ENCODE measurements at regions not wholly inside any gene's neighbourhood (a gene's known extent, or its start where the extent isn't known, plus 50 kb on each side); places are given as distances from the start of the nearest gene placed in this dataset.
A peak's percentile ranks its signal among the peaks of the same experiment; 100 is the strongest.

GRCh38 chr6:67608099-67608749 lies 1026.9 kb upstream of the ADGRB3 start:
- Mint-ChIP-seq H3K27ac (no peak overlapping the region), H3K27me3 (no peaks in the 10 kb centered on the region), H3K36me3 (no peaks in the 10 kb centered on the region), H3K9me3 (peaks cover 0 to 3% (median 2%) of the 10 kb centered on the region in 3 donors), H3K4me1 (peaks cover 0 to 2% (median 0%) of the 10 kb centered on the region in 3 donors), H3K4me3 (no peak overlapping the region)

DNA sequence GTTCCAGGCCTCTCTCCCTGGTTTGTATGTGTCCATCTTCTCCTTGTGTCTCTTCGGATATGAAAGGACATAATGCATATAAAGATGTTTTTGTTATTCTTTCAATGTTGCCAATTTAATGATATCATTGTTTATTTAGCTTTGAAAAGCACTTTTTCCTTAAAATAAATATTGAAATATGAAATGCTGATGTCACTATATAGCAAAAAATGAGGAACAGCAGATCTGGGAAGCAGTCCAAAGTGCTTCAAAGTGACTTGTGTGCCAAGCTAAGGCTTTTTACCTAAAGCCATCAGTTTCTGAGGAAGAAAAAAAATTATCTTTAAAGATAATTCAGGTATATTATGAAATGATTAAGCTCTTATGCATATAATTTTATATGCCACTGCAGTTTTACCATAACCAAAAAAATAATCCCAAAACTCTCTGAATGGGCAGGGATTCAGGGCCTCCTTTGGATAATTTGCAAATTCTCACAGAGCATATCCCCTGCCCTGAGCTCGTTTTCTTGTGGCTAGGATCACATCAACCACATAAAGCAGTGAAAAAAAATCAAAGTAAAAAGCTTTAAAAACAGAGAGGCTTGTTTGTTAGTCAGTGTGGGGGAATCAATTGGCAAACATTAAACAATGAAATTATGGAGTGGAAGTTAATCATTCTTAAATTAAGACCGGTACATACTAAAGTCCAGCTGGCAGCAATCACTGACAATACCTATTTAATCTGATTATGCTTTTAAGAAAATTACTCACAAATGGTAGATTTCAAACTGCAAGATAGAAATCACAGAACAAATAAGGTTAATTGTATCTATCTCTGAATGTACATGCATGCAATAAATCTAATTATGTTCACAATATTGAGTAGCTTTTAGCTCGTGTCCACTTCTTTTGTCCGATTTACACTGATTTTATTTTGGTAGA lies 1027.9 kb upstream of the ADGRB3 start:
- Mint-ChIP-seq H3K27ac (no peak overlapping the region), H3K9me3 (peaks cover 0 to 3% (median 2%) of the 10 kb centered on the region in 3 donors), H3K27me3 (no peaks in the 10 kb centered on the region), H3K4me1 (peaks cover 0 to 2% (median 0%) of the 10 kb centered on the region in 3 donors), H3K4me3 (no peak overlapping the region), H3K36me3 (no peaks in the 10 kb centered on the region)

DNA sequence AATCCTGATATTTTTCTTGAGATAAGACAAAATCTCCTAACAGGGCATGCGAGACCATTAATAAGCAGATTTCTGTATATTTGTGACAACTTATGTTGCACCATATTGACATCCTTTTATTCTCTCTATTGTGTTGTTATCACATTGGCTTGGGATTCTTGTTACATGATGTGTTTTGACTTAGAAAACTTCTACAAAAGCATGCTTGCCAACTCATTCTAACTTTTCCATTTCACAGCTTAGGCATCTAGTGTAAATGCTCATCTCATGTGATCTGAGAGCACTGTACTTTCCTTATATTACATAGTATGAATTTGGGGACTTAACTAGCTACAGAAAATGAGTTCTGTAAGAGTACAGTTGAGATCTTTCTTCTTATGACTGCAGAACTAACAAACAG lies 1040.7 kb upstream of the ADGRB3 start:
- no peaks in the 10 kb centered on the region for H3K4me1 Mint-ChIP-seq
- H3K36me3 Mint-ChIP-seq, result no peaks in the 10 kb centered on the region
- H3K27me3 Mint-ChIP-seq, result no peaks in the 10 kb centered on the region
- H3K9me3 Mint-ChIP-seq, result peaks cover 2 to 3% (median 3%) of the 10 kb centered on the region in 3 donors
- H3K27ac Mint-ChIP-seq, result no peak overlapping the region
- no peak overlapping the region for H3K4me3 Mint-ChIP-seq

DNA sequence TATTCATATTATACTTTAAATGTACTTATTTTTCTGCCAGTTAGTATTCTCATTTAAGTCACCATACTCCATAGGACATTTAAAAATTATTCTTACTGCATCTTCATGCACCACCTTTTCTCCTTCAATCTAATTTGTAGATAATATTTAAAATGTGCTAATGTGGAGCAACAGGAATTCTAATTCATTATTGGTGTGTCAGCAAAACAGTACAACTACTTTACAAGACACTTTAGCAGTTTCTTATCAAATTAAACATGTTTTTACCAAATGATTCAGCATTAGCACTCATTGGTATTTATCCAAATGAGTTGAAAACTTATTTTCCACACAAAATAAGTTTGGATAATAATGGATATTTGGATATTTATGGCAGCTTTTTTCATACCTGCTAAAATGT lies 1041.8 kb upstream of the ADGRB3 start:
- Mint-ChIP-seq H3K27ac (no peak overlapping the region), H3K4me3 (no peak overlapping the region), H3K4me1 (no peaks in the 10 kb centered on the region)

GRCh38 chr6:67591910-67592309 lies 1043.2 kb upstream of the ADGRB3 start:
- no peaks in the 10 kb centered on the region for H3K27me3 Mint-ChIP-seq
- no peaks in the 10 kb centered on the region for H3K36me3 Mint-ChIP-seq
- H3K9me3 Mint-ChIP-seq, result peaks cover 2 to 4% (median 3%) of the 10 kb centered on the region in 3 donors
- H3K27ac Mint-ChIP-seq, result no peak overlapping the region
- H3K4me1 Mint-ChIP-seq, result no peaks in the 10 kb centered on the region
- H3K4me3 Mint-ChIP-seq, result no peak overlapping the region

More for the DNA sequence above, 1041.8 kb upstream of the ADGRB3 start:
- no peaks in the 10 kb centered on the region for H3K27me3 Mint-ChIP-seq
- no peaks in the 10 kb centered on the region for H3K36me3 Mint-ChIP-seq
- H3K9me3 Mint-ChIP-seq, result peaks cover 2 to 3% (median 3%) of the 10 kb centered on the region in 3 donors

DNA sequence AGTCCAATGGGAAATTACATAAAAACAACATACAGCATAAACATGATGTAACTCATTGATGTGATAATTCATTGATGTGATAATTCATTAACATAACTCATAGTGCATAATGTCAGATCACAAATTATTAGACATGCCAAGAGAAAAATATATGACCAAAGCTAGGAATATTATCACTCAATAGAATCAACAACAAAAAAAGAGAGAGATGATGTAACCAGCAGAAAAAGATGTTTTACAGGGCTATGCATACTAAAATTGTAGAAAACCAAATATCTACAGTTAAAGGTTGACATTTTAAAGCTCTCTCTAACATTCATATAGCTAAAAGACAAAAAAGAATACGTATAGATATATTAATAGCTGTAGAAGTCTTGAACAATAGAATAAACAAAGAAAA lies 1067.2 kb upstream of the ADGRB3 start:
- no peaks in the 10 kb centered on the region for H3K36me3 Mint-ChIP-seq
- H3K27ac Mint-ChIP-seq, result no peak overlapping the region
- no peaks in the 10 kb centered on the region for H3K4me1 Mint-ChIP-seq
- peaks cover 0 to 4% (median 4%) of the 10 kb centered on the region in 3 donors for H3K9me3 Mint-ChIP-seq
- no peaks in the 10 kb centered on the region for H3K27me3 Mint-ChIP-seq
- no peak overlapping the region for H3K4me3 Mint-ChIP-seq

DNA sequence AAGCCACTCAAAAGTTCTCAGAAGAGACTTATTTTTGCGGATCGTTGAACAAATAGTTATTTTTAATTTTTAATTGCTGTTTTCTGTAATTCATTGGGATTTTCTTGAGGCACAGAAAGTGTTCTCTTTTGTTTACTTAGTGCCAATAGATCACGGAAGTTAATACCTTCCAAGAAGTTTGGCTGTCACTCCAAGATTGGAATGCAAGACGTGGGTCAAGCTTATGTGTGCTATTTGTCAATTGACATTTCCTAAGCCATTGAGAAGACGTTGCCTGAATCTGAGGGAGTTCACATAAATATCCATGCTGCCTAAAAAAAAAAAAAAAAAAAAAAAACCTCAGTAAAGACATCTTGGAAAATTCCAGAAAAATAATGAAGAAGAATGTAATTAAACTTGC lies 1071.4 kb upstream of the ADGRB3 start:
- H3K9me3 Mint-ChIP-seq, result no peaks in the 10 kb centered on the region
- no peaks in the 10 kb centered on the region for H3K36me3 Mint-ChIP-seq
- no peak overlapping the region for H3K27ac Mint-ChIP-seq
- no peaks in the 10 kb centered on the region for H3K4me1 Mint-ChIP-seq
- no peaks in the 10 kb centered on the region for H3K27me3 Mint-ChIP-seq
- no peak overlapping the region for H3K4me3 Mint-ChIP-seq

DNA sequence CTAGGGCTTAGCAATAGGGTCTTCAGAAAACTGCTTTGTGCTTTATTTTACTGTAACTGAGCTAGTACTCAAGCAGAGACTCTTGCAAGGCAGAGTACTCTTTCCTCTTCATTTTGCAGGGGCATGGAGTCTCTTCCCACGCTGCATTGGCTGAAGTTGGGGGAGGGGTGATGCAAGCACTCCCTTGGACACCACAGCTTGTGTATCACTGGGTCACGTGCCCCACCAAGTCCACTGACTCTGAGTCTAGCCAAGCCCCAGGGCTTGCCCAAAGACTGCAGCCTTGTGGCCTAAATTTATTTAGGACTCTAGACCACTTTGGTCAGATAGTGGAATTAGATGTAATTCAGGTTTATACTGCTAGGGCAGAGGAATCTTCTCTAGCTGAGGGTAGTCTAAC lies 1075.0 kb upstream of the ADGRB3 start:
- Mint-ChIP-seq H3K27me3 (no peaks in the 10 kb centered on the region), H3K9me3 (peaks cover 0 to 4% (median 2%) of the 10 kb centered on the region in 3 donors), H3K27ac (no peak overlapping the region), H3K36me3 (no peaks in the 10 kb centered on the region), H3K4me3 (no peak overlapping the region), H3K4me1 (no peaks in the 10 kb centered on the region)

DNA sequence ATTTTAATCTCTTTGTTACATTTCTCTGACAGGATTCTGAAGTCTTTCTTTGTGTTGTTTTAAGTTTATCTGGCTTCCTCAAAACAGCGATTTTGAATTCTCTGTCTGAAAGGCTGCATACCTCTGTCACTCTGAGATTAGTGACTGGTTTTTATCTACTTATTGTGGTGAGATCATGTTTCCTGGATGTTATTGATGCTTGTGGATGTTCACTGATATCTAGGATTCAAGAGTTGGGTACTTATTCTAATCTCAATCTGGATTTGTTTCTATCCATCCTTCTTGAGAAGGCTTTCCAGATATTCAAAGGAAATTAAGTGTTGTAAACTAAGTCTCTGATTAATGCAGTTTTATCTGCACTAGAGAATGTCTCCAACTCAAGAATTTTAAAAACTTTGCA lies 1076.1 kb upstream of the ADGRB3 start:
- Mint-ChIP-seq H3K9me3 (peaks cover 0 to 4% (median 2%) of the 10 kb centered on the region in 3 donors), H3K4me3 (no peak overlapping the region), H3K27ac (no peak overlapping the region), H3K27me3 (no peaks in the 10 kb centered on the region), H3K36me3 (no peaks in the 10 kb centered on the region), H3K4me1 (no peaks in the 10 kb centered on the region)

GRCh38 chr6:67544851-67545452 lies 1090.1 kb upstream of the ADGRB3 start:
- H3K27ac Mint-ChIP-seq, result no peak overlapping the region
- no peaks in the 10 kb centered on the region for H3K36me3 Mint-ChIP-seq
- no peaks in the 10 kb centered on the region for H3K4me1 Mint-ChIP-seq
- peaks cover 4 to 33% (median 10%) of the 10 kb centered on the region in 3 donors for H3K9me3 Mint-ChIP-seq
- H3K4me3 Mint-ChIP-seq, result no peak overlapping the region
- no peaks in the 10 kb centered on the region for H3K27me3 Mint-ChIP-seq

DNA sequence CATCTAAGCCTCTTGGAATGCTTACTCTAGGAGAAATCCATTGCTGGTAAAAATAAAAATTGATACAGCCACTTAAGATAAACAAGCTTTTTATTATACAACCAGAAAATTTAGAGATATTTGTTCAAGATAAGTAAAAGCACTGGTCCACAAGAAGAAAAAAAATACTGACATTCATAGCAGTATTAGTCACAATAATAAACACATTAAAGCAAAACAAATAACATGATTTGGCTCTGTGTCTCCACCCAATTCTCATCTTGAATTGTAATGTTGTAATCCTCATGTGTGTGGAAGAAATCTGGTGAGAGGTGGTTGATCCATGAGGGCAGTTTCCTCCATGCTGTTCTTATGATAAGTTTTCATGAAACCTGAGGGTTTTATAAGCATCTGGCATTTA lies 1093.5 kb upstream of the ADGRB3 start:
- H3K4me1 Mint-ChIP-seq, result no peaks in the 10 kb centered on the region
- no peaks in the 10 kb centered on the region for H3K36me3 Mint-ChIP-seq
- no peak overlapping the region for H3K27ac Mint-ChIP-seq
- H3K9me3 Mint-ChIP-seq, result peaks cover 2 to 29% (median 7%) of the 10 kb centered on the region in 3 donors
- H3K4me3 Mint-ChIP-seq, result no peak overlapping the region
- no peaks in the 10 kb centered on the region for H3K27me3 Mint-ChIP-seq

DNA sequence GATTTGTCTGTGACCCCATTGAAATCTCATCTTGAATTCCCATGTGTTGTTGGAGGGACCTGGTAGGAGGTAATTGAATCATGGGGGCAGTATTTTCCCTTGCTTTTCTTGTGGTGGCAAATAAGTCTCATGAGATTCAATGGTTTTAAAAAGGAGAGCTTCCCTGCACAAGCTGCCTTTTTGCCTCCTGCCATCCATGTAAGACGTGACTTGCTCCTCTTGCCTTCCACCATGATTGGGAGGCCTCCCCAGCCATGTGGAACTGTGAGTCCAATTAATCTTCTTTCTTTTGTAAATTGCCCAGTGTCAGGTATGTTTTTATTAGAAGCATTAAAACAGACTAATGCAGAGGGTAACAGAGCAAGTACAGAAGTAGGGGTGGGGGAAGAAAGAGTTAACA lies 1097.0 kb upstream of the ADGRB3 start:
- Mint-ChIP-seq H3K9me3 (peaks cover 2 to 31% (median 8%) of the 10 kb centered on the region in 3 donors), H3K27me3 (no peaks in the 10 kb centered on the region), H3K4me3 (peak overlapping the region in 1 of 4 donors; percentile 57)

DNA sequence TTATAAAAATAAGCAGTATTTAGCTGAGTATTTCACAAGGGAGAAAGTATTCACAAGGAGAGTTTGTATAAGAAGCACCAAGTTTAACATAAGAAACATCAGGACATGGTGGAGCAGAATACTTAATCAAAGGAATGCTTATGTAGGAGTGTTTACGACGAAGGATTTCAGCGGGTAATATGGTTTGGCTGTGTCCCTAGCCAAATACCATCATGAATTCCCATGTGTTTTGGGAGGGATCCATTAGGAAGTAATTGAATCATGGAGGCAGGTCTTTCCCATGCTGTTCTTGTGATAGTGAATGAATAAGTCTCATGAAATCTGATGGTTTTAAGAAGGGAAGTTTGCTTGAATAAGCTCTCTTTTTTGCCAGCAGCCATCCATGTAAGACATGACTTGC lies 1099.1 kb upstream of the ADGRB3 start:
- Mint-ChIP-seq H3K9me3 (peaks cover 0 to 19% (median 5%) of the 10 kb centered on the region in 3 donors), H3K27ac (no peak overlapping the region), H3K4me3 (no peak overlapping the region), H3K27me3 (no peaks in the 10 kb centered on the region), H3K4me1 (no peaks in the 10 kb centered on the region), H3K36me3 (no peaks in the 10 kb centered on the region)

More for the DNA sequence above, 1097.0 kb upstream of the ADGRB3 start:
- Mint-ChIP-seq H3K4me1 (no peaks in the 10 kb centered on the region), H3K27ac (no peak overlapping the region), H3K36me3 (no peaks in the 10 kb centered on the region)

- H3K27me3 Mint-ChIP-seq, result no peaks in the 10 kb centered on the region
- no peaks in the 10 kb centered on the region for H3K36me3 Mint-ChIP-seq
- no peak overlapping the region for H3K4me3 Mint-ChIP-seq
- H3K9me3 Mint-ChIP-seq, result peaks cover 0 to 14% (median 1%) of the 10 kb centered on the region in 3 donors
- H3K4me1 Mint-ChIP-seq, result no peaks in the 10 kb centered on the region
- peak overlapping the region in 1 of 3 donors; percentile 59 for H3K27ac Mint-ChIP-seq
Measured at GRCh38 chr6:67506352-67506751, 1128.7 kb upstream of the ADGRB3 start.

- no peaks in the 10 kb centered on the region for H3K36me3 Mint-ChIP-seq
- no peak overlapping the region for H3K27ac Mint-ChIP-seq
- no peaks in the 10 kb centered on the region for H3K27me3 Mint-ChIP-seq
- H3K9me3 Mint-ChIP-seq, result peaks cover 0 to 9% (median 1%) of the 10 kb centered on the region in 3 donors
- no peak overlapping the region for H3K4me3 Mint-ChIP-seq
- no peaks in the 10 kb centered on the region for H3K4me1 Mint-ChIP-seq
Measured at GRCh38 chr6:67501755-67502154, 1133.3 kb upstream of the ADGRB3 start.
